HG02884 (cell line): ENCODE measurements at regions not wholly inside any gene's neighbourhood (a gene's known extent, or its start where the extent isn't known, plus 50 kb on each side); places are given as distances from the start of the nearest gene placed in this dataset.
"Not testable (repeated sequence)": the region's sequence is repeated elsewhere in the genome, so short reads cannot be mapped to it uniquely, and the experiment has no call there.

ENCODE experiments used
- ATAC-seq: cut with Tn5 transposase; IDR thresholded peaks from one replicate; pipeline ENCODE4 v1.9.1; 2021; ENCODE audit warnings: mild to moderate bottlenecking, moderate library complexity; ENCODE audit not compliant: unreplicated experiment

DNA sequence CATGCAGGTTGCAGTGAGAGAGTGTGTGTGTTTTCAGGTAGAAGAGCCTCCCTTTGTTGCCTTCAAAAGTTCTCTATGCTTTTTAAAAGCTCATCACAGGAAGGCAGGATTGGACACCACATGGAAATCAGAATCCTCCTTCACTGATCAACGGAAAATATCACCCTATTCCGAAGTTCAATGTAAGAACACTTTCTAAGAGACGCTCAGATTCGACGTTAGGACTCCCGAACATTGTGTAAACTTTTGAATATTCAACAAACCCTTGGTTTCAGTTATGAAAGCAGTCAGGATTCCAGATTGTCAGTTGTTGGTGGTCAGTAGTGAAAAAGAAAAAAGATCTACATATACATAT, 561.4 kb upstream of the ID2 start:
- ATAC-seq: no peak

DNA sequence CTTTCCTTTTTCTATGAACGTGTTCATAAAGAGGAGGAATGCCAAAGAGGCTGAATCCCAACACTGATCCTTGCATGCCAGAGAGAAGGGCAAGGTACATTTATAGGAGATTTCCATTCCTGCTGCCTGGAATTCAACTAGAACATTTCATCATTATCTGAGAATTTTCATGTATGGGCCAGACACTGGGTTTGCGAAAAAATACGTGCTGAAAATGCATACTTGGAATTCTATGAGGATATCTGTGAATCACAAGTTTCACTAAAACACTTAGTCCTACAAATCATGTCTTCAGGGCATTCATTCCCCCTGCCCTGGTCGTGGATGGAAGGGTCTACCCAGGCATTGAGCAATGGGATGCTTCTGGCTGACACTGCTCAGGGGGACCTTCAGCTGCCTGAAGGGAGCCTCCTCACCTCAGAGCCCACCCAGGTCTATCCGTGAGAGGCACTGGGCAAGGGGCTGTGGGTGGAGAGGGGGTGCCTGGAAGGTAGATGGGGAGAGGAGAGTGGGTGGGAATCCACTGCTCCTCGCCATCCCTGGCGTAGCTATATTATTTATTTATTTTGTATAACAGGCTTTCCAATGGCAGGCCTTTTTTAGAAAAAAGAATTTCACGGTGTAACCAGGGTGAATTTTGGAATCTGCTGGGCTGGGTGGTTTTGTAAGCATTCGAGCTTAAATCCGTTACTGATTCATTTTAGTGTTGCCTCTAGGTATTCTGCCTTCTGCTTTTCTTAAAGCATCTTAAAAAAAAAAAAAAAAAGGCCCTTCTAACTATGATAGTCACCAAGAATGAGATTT, 560.6 kb upstream of the ID2 start:
- no peak for ATAC-seq

DNA sequence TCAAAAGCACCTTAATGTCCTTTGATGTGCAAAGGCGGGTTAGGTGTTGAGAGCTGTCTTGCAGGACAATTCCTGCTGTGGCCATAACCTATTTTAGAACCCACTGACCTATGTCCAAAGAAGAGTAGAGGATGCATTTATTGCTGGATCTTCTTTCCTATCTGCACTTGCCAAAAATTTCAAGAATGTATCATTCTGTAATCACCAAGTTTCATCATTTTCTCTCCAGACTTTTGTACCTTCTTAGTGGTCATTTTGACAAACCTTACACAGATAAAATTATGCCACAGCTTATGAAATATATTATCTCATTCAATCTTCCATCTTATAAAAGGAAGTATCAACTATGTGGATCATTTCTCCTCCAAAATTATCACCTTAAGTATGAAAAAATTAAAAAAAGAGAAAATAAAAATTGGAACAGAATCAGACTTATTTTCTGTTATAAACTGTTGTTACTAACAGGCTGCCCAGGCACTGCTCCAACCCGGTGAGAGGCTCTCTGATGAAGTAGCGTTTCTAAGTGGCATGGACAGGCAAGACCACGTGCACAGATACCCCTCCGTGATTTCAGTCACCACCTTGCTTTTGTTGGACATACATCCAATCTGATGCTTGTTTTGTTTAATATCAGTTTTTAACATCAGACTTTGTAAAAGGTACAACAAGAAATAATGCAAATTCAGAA, 559.9 kb upstream of the ID2 start:
- no peak for ATAC-seq

DNA sequence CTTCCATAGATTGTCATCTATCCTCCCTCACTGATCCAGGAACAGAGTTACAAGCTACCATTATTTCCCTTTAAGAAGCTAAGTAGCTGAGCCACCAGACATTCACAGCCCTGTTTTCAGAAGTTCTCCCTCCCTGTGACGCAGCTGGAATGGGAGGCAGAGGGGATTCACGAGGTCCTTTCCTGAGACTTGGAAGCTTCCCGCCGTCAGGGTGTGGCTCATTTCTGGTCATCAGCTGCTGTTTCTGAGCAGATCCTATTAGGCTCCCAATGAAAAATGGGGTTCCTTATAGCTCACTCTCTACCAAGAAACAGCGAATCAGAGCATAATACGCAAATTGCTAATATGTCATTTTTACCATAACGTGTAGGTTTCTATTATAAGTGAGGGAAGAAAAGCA, 559.3 kb upstream of the ID2 start:
- ATAC-seq: no peak

DNA sequence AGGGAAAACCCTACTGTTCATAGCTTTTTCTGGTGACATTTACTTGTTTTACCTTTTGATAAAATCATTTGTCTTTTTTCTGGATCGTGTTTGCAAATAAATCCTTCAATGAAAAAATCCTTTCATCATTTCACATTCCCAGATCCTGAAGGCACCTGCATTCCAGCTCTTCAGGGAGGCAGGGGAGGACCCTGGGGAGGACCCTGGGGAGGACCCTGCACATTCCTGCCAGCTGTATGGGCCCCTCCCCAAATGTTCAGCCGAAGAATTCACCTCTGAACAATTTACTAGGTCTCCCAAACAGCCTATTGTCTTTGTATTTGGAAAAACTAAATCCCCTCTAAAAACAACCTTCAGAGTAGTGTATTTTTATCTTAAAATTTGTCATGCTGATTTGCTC, 558.4 kb upstream of the ID2 start:
- ATAC-seq: no peak

DNA sequence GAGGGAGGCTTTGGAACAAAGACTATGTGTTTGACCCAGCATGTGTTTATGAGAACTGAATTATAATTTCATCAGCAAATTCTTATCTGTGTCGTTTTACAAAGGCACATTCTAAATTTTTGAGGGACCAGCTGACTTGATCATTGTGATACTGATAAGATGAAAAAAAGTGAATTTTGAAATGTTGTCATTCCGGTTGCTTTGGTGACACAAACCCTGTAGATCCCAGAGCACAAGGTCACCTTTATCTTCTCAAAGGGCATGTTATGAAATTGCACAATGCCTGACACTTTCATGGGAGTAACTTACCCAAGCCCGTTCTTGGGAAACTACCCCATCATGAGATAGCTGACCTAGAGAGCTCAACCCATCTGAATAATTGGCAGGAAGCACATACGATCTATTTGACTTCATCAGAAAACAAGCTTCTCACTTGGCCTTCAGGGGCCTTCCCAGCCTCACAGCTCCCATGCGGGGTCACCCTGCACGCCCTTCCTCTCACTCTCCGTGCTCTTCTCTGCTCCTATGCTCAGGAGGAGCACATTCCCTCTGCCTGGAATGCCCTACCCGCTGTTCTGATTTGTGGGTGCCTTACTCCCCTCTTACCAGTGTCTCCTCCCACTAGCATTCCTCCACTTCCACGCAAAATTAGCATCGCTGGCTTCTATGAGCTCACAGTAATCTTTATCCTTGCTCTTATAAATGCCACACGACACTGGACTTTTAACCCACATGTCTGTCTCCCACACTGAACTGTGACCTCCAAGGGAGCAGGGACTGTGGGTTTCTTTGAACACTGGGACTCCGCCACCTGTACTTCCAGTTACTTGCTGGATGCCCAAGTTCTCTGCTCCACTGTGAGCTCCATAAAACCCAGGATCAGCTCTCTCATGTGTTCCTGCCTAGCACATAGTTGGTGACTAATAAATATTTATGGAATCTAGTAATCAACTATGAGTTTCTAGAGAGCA, 555.8 kb upstream of the ID2 start:
- no peak for ATAC-seq

DNA sequence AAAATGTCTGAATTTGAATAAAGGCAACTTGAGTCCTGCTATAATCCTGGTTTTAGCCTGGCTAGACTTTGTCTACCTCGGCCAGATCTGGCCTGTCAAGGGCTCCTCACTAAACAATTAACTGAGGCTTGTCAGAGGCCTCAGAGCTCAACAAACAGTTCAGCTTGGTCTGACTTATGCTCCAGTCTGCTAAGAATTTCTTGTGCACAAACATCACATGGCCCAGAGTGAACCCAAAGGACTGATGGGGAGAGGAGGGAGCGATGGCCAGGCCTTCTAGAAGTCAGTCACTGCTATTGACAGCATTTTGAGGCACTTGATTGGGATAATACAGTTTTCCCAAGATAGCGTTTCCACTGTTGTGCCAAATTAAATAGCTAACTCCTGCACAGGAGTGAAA, 555.1 kb upstream of the ID2 start:
- no peak for ATAC-seq

DNA sequence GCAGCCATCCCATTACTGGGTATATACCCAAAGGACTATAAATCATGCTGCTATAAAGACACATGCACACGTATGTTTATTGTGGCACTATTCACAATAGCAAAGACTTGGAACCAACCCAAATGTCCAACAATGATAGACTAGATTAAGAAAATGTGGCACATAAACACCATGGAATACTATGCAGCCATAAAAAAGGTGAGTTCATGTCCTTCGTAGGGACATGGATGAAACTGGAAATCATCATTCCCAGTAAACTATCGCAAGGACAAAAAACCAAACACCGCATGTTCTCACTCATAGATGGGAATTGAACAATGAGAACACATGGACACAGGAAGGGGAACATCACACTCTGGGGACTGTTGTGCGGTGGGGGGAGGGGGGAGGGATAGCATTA, 550.4 kb upstream of the ID2 start:
- ATAC-seq: not testable (repeated sequence)

DNA sequence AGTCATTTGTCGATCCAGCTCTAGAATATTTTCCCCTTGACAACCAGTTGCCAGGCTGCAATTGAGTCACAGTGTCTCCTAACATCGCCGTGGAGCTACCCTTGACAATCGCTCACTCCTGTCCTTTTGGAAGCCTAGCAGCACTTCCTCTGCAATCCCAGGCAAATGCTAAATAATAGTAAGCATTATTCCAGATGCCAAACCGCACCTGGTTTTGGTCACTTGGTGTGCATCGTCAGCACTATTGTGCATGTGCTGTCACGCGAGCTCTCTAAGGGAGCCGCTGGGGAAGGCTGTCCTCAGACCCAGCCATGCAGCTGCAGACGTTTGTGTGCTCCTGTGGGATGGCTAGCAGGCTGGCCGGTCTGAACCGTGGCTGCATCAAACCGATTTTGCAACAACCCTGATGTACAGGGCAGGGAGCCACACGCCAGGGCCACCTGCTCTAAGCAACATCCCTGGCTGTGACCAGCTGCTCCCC, 549.5 kb upstream of the ID2 start:
- ATAC-seq: no peak

DNA sequence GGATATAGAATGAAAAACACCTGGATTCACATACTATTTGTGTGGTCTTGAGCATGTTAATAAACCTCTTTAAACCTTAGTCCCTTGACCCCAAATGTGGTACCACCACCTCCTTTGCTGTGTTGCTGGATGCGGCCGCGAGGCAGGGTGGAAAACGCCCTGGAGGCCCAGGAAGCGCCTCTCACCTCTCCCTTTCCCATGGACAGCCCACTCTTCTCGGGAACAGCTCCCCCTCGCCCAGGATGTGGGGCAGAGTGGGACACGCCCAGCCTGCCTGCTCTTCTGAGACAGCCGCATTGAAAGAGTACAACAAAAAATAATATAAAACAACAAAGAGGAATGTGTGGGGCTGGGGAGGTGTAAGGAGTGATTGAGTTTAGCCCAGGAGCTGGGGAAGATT, 549.0 kb upstream of the ID2 start:
- ATAC-seq: no peak

DNA sequence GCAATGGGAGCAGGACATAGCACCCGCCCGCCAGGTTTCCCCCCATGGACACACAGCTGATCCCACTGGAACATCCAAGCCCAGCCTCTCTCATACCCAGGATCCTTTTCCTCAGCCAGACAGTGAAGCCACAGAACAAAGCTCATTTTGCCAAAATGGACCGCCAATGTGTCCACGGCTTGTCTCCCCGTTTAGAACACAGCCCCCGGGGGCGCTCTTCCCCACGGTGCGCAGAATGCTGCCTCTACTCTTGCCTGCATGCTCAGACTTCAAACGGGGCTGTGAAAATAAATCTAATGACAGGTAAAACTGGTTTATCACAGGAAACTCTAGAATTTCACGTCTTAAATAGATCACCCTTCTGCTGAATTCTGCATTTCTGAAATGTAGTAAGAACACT, 548.5 kb upstream of the ID2 start:
- no peak for ATAC-seq

DNA sequence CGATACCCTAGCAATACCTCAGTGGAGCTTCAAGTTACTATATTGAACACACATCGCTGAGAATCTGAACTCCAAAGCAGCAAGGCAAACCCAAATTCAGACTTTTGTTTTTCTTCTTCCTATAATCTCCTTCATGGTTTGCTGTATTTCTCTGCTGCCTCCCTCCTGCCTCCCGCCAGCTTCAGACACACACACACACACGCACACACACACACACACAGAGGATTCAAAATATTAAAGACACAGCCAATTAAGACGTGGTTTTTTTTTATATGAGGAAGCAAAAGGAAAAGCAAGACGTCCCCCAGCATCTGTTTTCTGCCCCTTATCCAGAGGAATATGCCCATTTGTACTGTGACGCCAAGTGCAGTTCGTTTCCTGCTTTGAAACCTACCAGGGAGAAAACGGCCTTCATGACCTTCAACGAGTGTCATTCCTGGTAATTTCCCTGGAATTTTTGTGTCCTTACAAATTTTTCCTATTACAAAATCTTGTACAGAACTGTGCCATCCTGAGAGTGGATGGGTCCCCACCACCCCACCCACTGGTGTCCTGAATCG, 547.9 kb upstream of the ID2 start:
- ATAC-seq: no peak

DNA sequence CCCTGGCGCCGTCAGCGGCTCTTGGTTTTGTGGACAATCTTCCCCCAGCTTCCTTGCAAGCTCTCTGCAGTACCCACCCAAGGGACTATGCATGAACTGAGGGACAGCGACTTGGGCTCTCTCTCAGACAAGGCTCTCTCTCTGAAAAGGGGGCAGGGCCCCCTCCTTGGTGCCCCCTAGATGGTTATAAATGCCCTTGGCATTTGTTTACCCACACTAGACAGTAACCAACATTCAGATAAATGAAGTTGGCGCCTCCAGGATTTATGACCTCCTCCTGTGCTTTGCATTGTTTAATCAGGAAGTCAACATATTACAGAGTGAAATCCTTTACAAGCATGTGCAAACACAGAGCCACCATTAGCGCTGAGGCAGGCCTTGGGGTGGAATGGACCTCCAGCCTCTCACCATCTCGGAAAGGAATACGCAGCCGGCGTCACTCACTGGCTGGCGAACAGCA, 547.4 kb upstream of the ID2 start:
- no peak for ATAC-seq

DNA sequence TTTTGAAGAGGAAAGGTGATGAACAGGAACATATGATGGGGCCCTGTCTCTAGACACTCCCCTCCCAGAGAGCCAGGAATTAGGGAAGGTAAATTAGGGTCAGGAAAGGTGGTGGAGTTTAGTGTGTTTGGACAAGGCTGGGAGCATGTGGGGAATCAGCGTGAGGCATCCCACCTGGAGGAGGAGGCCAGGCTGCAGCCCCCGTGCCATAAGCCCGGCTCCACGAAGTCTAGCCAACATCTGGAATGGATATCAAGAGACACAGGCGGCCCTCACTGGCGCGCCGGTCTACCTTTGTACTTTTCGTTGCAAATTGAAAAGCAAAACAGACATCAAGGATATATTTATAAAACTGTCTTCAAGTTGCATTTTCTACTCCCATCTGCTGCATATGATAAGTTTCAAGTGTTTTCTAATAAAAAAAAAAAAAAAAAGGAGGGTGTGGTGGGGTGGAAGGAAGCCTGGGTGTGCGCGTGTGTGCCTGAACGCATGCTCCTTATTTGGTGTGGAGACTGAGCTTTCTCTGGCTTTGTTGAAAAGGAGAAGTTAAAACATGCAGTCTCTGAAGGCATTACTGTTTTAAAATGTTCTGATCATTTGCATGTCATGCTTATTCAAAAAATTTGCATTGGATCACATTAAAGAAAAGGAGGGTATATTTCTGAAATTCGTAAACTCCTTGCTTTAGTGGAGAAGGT, 546.7 kb upstream of the ID2 start:
- ATAC-seq: no peak

DNA sequence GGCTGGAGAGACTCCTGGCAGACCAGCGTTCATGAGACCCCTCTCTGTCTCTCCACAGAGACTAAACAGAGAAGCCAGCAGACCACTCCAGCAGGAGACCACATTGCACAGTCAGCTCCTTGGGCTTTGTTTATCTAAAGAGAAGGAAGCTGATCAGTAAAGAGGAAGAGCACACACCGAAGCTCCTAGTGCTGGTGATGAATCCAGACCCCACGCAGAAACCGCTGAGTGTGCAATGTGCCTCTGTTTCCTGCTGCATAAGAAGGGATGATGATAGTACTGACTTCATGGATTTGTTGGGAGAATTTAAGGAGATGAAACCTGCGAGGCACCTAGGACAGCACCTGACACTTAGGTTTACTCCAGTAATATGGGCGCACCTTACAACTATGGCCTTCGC, 544.1 kb upstream of the ID2 start:
- ATAC-seq: no peak

DNA sequence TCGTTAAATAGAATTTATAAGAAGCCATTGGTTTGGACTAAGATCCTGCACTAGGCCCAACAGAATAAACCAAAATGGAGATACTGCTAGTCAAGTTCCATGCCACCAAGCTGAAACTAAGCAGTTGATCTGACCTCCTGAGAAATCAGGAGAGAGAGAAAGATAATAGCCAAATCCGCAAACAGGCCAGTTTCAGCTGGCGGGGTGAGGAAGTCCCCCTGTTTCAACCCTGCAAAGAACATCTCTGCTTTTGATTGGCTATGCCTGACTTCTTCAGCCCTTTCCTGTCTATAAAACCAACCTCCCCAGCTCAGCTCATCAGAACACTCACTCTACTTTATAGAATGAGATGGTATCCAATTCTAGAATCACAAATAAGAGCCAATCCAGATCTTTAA, 543.3 kb upstream of the ID2 start:
- no peak for ATAC-seq

DNA sequence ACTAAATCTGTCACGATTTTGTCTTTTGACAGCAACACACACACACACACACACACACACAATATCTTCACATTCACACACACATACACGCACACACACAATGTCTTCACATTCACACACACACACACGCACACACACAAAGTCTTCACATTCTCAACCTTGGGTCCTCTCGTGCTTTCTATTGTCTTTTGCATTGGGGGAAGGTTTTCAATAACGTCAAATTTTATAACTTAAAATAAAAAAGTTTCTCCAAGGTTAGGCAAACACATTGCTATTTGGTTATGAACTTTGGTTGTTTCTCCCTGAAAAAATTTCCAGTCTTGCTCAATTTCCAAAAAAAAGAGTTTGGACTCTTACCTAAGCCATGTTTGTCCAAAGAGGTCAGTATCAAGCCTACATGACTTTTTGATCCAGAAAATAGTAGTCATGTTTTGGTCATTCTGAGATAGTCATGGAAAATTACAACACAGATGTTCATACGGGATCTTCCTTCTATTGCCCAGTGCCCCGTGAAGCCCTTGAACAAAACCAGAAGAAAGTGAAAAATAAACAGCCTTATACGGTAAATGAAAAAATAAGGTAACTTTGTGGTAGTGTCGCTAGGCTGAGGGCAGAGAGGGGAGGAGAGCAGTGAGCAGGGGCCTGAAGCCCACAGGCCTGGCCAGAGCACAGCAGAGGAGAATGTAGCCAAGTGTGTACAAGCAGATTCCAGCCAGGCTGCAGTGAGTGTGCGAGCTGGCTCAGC, 542.8 kb upstream of the ID2 start:
- ATAC-seq: no peak

DNA sequence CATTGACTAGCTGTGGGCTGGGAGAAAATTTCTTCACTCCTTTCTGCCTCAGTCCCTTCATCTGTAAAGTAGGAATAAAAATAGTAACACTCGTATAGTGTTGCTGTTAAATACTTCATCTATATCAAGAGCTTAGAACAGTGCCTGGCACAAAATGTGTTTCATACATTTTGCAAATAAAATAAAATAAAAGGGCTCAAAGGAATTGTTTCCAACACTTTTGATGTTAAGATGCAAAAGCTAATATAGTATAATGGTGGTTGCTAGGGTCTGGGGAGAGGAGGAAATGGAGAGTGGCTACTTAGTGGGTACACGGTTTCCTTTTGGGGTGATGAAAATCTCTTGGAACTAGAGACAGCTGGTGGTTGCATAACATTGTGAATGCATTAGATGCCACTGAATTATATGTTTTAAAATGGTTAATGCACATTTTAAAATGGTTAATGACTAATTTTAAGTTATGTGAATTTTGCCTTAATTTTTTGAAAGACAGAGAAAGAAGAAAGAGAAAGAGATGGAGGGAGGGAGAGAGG, 542.1 kb upstream of the ID2 start:
- ATAC-seq: no peak

DNA sequence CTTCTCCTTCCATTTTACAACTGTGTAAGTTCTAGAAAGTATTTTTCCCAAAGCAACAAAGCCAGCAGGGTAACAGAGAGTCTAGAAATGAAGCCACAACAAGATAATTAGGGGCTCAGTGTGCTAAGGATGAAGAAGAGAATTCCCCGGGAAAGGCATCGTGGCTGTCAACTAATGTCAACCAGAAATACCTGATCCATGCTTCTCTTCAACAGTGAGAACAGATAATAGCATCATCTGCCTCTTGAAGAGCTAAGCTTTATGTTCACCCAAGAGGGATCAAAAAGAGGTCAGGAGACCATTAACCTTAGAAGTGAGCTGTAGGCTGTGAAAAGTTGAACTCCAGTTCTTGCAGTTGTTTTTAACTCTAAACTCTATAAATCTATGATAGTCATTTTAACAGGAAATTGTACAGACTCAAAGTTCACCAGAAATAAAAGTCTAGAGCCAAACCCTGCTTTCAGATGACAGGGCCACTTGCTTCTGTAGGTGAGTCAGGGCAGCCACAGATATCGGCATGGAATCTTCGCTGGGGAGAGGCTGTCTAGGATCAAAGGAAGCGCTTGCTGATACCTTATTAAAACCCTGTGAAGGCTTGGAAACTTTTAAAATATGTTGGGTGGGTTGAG, 540.7 kb upstream of the ID2 start:
- ATAC-seq: no peak
